ENCODE measurements at regions not wholly inside any gene's neighbourhood (a gene's known extent, or its start where the extent isn't known, plus 50 kb on each side); places are given as distances from the start of the nearest gene placed in this dataset.

DNA sequence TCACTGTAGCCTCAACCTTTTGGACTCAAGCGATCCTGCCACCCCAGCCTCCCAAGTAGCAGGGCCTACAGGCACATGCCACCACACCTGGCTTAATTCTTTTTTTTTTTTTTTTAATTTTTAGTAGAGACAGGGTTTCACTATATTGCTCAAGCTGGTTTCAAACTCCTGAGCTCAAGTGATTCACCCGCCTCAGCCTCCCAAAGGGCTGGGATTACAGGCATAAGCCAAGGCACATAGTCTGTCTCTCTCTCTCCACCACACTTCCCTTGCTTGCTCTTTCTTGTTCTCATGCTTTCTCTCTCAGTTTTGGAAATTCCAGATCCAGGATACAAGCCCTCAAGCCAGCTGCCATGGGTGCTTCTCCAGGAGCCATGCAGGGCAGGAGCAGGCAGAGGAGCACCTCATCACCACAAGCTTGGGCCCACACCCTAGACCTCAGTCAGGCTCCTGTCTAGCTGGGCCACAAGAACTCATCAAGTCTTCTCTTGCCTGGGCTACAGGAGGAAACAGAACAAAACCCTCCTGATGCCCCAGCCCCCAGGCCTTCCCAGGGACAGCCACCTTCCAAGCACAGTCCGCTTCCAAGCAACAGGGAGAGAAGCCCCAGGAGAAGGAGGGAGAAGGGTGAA lies 145.3 kb upstream of the LPP start:
- TF ChIP-seq CTCF (conservative IDR thresholded peaks at IDR 0.05) = no peak
- TF ChIP-seq ZFX (IDR thresholded peaks at IDR 0.05) = no peak
